IMR-90 (cell line): ENCODE measurements at regions not wholly inside any gene's neighbourhood (a gene's known extent, or its start where the extent isn't known, plus 50 kb on each side); places are given as distances from the start of the nearest gene placed in this dataset.

Source experiments
- CEBPB ChIP-seq: IDR thresholded peaks from 2 replicates; pipeline ENCODE4 v1.6.1; 2012; ENCODE audit warnings: low read depth, low read length, improper control_type of control experiment
- MAFK ChIP-seq: IDR thresholded peaks from 2 replicates; pipeline ENCODE4 v1.6.1; 2012; ENCODE audit warnings: low read depth, low read length, improper control_type of control experiment
- MAZ ChIP-seq: IDR thresholded peaks from 2 replicates; pipeline ENCODE4 v1.6.1; 2012; ENCODE audit warnings: low read depth, mild to moderate bottlenecking, low read length, improper control_type of control experiment, moderate library complexity, borderline replicate concordance
- POLR2A ChIP-seq: IDR thresholded peaks from 2 replicates; pipeline ENCODE4 v1.6.1; 2012; ENCODE audit warnings: mild to moderate bottlenecking, low read depth, low read length
- RAD21 ChIP-seq: IDR thresholded peaks from 2 replicates; pipeline ENCODE4 v1.6.1; 2012; ENCODE audit warnings: low read length, improper control_type of control experiment
- TF ChIP-seq, protein P1 (sequence below): conservative IDR thresholded peaks from 2 replicates; pipeline ENCODE4 v1.5.1; 2012; ENCODE audit warnings: mild to moderate bottlenecking, low read depth, low read length, improper control_type of control experiment

DNA sequence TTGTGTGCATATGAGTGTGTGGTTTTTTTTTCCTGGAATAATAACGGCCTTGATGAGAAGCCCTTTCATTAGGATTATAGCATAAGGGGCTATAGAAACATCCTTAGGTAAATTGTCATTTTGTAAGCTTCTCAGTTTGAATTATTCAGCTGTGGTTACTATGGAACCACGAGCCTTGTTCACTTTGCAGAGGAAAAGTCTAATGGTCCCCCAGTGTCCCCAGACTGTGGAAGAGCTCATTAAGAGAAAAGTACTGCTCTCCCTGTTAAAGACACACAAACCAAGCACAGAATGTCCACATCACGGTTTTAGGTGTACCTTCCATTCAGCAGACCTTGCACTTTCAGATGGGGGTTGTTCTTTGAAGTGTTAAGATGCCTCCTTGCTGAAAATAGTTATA lies 199.3 kb upstream of the DEPDC1 start:
- no peak for TF ChIP-seq MAZ
- TF ChIP-seq, protein P1, sequence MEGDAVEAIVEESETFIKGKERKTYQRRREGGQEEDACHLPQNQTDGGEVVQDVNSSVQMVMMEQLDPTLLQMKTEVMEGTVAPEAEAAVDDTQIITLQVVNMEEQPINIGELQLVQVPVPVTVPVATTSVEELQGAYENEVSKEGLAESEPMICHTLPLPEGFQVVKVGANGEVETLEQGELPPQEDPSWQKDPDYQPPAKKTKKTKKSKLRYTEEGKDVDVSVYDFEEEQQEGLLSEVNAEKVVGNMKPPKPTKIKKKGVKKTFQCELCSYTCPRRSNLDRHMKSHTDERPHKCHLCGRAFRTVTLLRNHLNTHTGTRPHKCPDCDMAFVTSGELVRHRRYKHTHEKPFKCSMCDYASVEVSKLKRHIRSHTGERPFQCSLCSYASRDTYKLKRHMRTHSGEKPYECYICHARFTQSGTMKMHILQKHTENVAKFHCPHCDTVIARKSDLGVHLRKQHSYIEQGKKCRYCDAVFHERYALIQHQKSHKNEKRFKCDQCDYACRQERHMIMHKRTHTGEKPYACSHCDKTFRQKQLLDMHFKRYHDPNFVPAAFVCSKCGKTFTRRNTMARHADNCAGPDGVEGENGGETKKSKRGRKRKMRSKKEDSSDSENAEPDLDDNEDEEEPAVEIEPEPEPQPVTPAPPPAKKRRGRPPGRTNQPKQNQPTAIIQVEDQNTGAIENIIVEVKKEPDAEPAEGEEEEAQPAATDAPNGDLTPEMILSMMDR, result no peak
- no peak for TF ChIP-seq POLR2A
- no peak for TF ChIP-seq CEBPB
- no peak for TF ChIP-seq RAD21
- no peak for TF ChIP-seq MAFK
